HCT116 (cell line): ENCODE measurements at regions not wholly inside any gene's neighbourhood (a gene's known extent, or its start where the extent isn't known, plus 50 kb on each side); places are given as distances from the start of the nearest gene placed in this dataset.

Experiments
- ATAC-seq: fragments of 200-7000 bp; cut with Tn5 transposase; 2 replicates; pipeline ENCODE4 v1.9.1; 2020; ENCODE audit warnings: mild to moderate bottlenecking, moderate library complexity
- BruUV-seq: library from RNA; stranded (reverse); fragments of 400-500 nt; replicated peaks from 2 replicates; lab custom pipeline; 2021; lab: Mats Ljungman, UMichigan
- CTCF ChIA-PET: fragments of 300-600 bp; sonication (Branson Sonifier 250); formaldehyde crosslinking; loops from one replicate; lab custom pipeline; 2021; ENCODE audit warnings: antibody characterized with exemption; lab: Charles Lee
- POLR2A ChIA-PET: fragments of 300-600, 350-600 bp; sonication (Branson Sonifier 250); formaldehyde crosslinking; loops from one replicate; lab custom pipeline; 2021; ENCODE audit warnings: antibody characterized with exemption; lab: Charles Lee
- RAD21 ChIA-PET, 2 experiments: fragments of 300-600 bp; sonication (Branson Sonifier 250); formaldehyde crosslinking; loops; one replicate each; lab custom pipeline; 2023; ENCODE audit warnings: low total read pairs in 2 of 2; ENCODE audit not compliant: uncharacterized antibody in 2 of 2, unreplicated experiment in 2 of 2, low non-redundant PET in 1 of 2; lab: Charles Lee
- DNase-seq: peaks from one replicate; pipeline ENCODE4 v3.0.0-alpha.2; 2010; ENCODE audit warnings: low read depth, low spot score
- H2AFZ ChIP-seq: fragments of 200-600 bp; shearing (Covaris generic), sonication (generic); 2 replicates; pipeline ENCODE4 v1.6.1; 2017; ENCODE audit warnings: low read depth, mixed run types, mixed read lengths, antibody characterized with exemption, low read length; ENCODE audit not compliant: poor library complexity, severe bottlenecking
- H3K27ac ChIP-seq: 2 replicates; pipeline ENCODE4 v1.5.1; 2012; ENCODE audit warnings: low read depth, low read length
- H3K27me3 ChIP-seq: fragments of 200-600 bp; sonication (generic); 2 replicates; pipeline ENCODE4 v1.6.1; 2016; ENCODE audit warnings: mixed run types, low read length, mixed read lengths; ENCODE audit not compliant: insufficient read depth
- H3K36me3 ChIP-seq, 2 experiments: fragments of 200-500 bp in 1 of 2; fragments of 200-600 bp in 1 of 2; sonication (Bioruptor generic) in 1 of 2; sonication (generic) in 1 of 2; 2 replicates each; pipeline versions ENCODE4 v1.5.1 to v1.6.1; 2014 to 2016; ENCODE audit warnings: low read length in 2 of 2, inconsistent platforms in 1 of 2, mixed read lengths in 1 of 2, mixed run types in 1 of 2; ENCODE audit not compliant: insufficient read depth in 2 of 2, control insufficient read depth in 1 of 2
- H3K4me1 ChIP-seq, 2 experiments: fragments of 200-600 bp in 1 of 2; sonication (generic) in 1 of 2; 2 replicates each; pipeline versions ENCODE4 v1.5.1 to v1.6.1; 2012 to 2017; ENCODE audit warnings: low read length in 2 of 2, inconsistent platforms in 1 of 2, mild to moderate bottlenecking in 1 of 2, mixed read lengths in 1 of 2, mixed run types in 1 of 2, moderate library complexity in 1 of 2; ENCODE audit not compliant: insufficient read depth in 2 of 2, control insufficient read depth in 1 of 2
- H3K4me2 ChIP-seq: fragments of 200-600 bp; sonication (generic); 2 replicates; pipeline ENCODE4 v1.6.1; 2017; ENCODE audit warnings: mixed run types, low read length, mixed read lengths
- H3K4me3 ChIP-seq, 2 experiments: fragments of 200-600 bp in 1 of 2; sonication (generic) in 1 of 2; replicated peaks in 1 of 2; 2 replicates each; pipeline ENCODE4 v1.5.1; 2011 to 2016; ENCODE audit warnings: low read length in 2 of 2, control low read depth in 1 of 2, low read depth in 1 of 2, mild to moderate bottlenecking in 1 of 2, mixed read lengths in 1 of 2, mixed run types in 1 of 2
- H3K79me2 ChIP-seq: fragments of 200-600 bp; sonication (generic); 2 replicates; pipeline ENCODE4 v1.6.1; 2017; ENCODE audit warnings: mild to moderate bottlenecking, mixed run types, low read length, moderate library complexity, mixed read lengths; ENCODE audit not compliant: insufficient read depth
- H3K9ac ChIP-seq: fragments of 200-600 bp; sonication (generic); 2 replicates; pipeline ENCODE4 v1.6.1; 2016; ENCODE audit warnings: low read length, mixed read lengths
- H3K9me2 ChIP-seq: fragments of 200-600 bp; sonication (generic), shearing (Covaris generic); 2 replicates; pipeline ENCODE4 v1.6.1; 2017; ENCODE audit warnings: mixed run types, mild to moderate bottlenecking, moderate library complexity; ENCODE audit not compliant: insufficient read depth
- H3K9me3 ChIP-seq, 2 experiments: fragments of 200-500 bp in 1 of 2; fragments of 200-600 bp in 1 of 2; sonication (Bioruptor generic) in 1 of 2; sonication (generic) in 1 of 2; 2 replicates each; pipeline ENCODE4 v1.6.1; 2014 to 2017; ENCODE audit warnings: low read length in 2 of 2, mixed read lengths in 2 of 2, inconsistent platforms in 1 of 2, low read depth in 1 of 2, mild to moderate bottlenecking in 1 of 2, mixed run types in 1 of 2, moderate library complexity in 1 of 2; ENCODE audit not compliant: control insufficient read depth in 1 of 2, insufficient read depth in 1 of 2
- H4K20me1 ChIP-seq: fragments of 200-600 bp; sonication (generic), shearing (Covaris generic); 2 replicates; pipeline ENCODE4 v1.6.1; 2017; ENCODE audit warnings: mixed run types, mild to moderate bottlenecking, moderate library complexity; ENCODE audit not compliant: insufficient read depth
- CBX3 ChIP-seq: IDR thresholded peaks from 2 replicates; pipeline ENCODE4 v1.6.1; 2012; ENCODE audit warnings: low read depth
- CEBPB ChIP-seq: IDR thresholded peaks from 2 replicates; pipeline ENCODE4 v1.6.1; 2012; ENCODE audit warnings: low read depth
- EGR1 ChIP-seq: IDR thresholded peaks from 2 replicates; pipeline ENCODE4 v1.6.1; 2012; ENCODE audit warnings: low read depth
- EZH2 ChIP-seq: fragments of 200-600 bp; sonication (generic); IDR thresholded peaks from 2 replicates; pipeline ENCODE4 v1.6.1; 2017; ENCODE audit warnings: antibody characterized with exemption, mixed run types
- EZH2phosphoT487 ChIP-seq: fragments of 200-600 bp; IDR thresholded peaks from 2 replicates; pipeline ENCODE4 v1.6.1; 2018; ENCODE audit warnings: antibody characterized with exemption, borderline replicate concordance
- FOSL1 ChIP-seq: IDR thresholded peaks from 2 replicates; pipeline ENCODE4 v1.6.1; 2012; ENCODE audit warnings: low read depth
- JUND ChIP-seq: IDR thresholded peaks from 2 replicates; pipeline ENCODE4 v1.6.1; 2012
- POLR2A ChIP-seq: IDR thresholded peaks from 2 replicates; pipeline ENCODE4 v1.7.0; 2011; ENCODE audit warnings: borderline replicate concordance; ENCODE audit not compliant: insufficient read depth, insufficient read length; ENCODE audit errors: extremely low read depth
- POLR2AphosphoS5 ChIP-seq: IDR thresholded peaks from 2 replicates; pipeline ENCODE4 v1.6.1; 2011; ENCODE audit warnings: mild to moderate bottlenecking, low read depth, low read length, moderate library complexity
- RAD21 ChIP-seq: IDR thresholded peaks from 2 replicates; pipeline ENCODE4 v1.6.1; 2012; ENCODE audit warnings: low read depth, mild to moderate bottlenecking
- REST ChIP-seq: IDR thresholded peaks from 2 replicates; pipeline ENCODE4 v1.6.1; 2012; ENCODE audit warnings: low read depth
- SIN3A ChIP-seq: IDR thresholded peaks from 2 replicates; pipeline ENCODE4 v1.6.1; 2012; ENCODE audit warnings: low read depth
- SP1 ChIP-seq: IDR thresholded peaks from 2 replicates; pipeline ENCODE4 v1.6.1; 2012; ENCODE audit warnings: low read depth
- SRF ChIP-seq: IDR thresholded peaks from 2 replicates; pipeline ENCODE4 v1.6.1; 2012; ENCODE audit warnings: low read depth
- TCF7L2 ChIP-seq: IDR thresholded peaks from 2 replicates; pipeline ENCODE4 v1.7.0; 2011; ENCODE audit warnings: borderline replicate concordance, inconsistent platforms; ENCODE audit not compliant: insufficient read depth, insufficient read length; ENCODE audit errors: extremely low read depth
- YY1 ChIP-seq: IDR thresholded peaks from 2 replicates; pipeline ENCODE4 v1.6.1; 2011; ENCODE audit warnings: low read length, low read depth, moderate library complexity, mild to moderate bottlenecking; ENCODE audit not compliant: insufficient replicate concordance; ENCODE audit errors: extremely low read depth
- ZFX ChIP-seq: fragments of 450-650 bp; IDR thresholded peaks from 2 replicates; pipeline ENCODE4 v1.6.1; 2017
- ZNF274 ChIP-seq: fragments of 200-500 bp; sonication (Bioruptor generic); IDR thresholded peaks from 2 replicates; pipeline ENCODE4 v1.6.1; 2014; ENCODE audit warnings: mild to moderate bottlenecking, low read depth, low read length, inconsistent platforms
- intact Hi-C: fragments of 100-400 bp; cut with micrococcal nuclease; formaldehyde crosslinking; loops from 2 replicates; pipeline ENCODE4 v1.10.0; 2022
- TF ChIP-seq, protein P1 (sequence below): IDR thresholded peaks from 2 replicates; pipeline ENCODE4 v1.6.1; 2012
- TF ChIP-seq, protein P2 (sequence below): IDR thresholded peaks from 2 replicates; pipeline ENCODE4 v1.6.1; 2012

GRCh38 chr9:13457795-13458194, 178.3 kb upstream of the MPDZ start (continued):
- TF ChIP-seq JUND: no peak
- no peak for TF ChIP-seq EZH2
- TF ChIP-seq, protein P1, sequence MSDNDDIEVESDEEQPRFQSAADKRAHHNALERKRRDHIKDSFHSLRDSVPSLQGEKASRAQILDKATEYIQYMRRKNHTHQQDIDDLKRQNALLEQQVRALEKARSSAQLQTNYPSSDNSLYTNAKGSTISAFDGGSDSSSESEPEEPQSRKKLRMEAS: no peak

DNA sequence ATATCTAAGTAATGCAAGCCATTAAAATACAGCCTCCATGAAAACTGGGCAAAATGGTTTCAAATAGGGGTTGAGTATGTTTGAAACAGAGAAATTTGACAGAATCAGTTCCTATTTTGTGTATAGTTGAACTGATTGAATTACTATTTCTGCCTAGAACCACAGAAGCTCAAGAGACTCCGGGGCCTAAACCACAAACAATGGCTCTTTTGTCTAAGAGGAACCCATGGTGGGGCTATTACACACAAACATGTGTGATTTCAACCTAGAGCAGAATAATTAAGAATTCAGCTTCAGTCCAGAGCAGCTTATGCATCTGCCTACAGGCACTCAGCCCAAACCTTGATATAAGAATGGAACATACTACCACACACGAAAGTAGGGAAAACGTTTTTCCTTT, 171.2 kb upstream of the MPDZ start:
- CTCF ChIA-PET: no interaction called here
- intact Hi-C loops: no loop called here
- ATAC-seq (no peak), DNase-seq (no peak)
- no peaks in the 10 kb centered on the region for H3K27me3 ChIP-seq
- RAD21 ChIA-PET: no interaction called here
- H3K9ac ChIP-seq: no peak overlapping the region
- H3K9me2 ChIP-seq: no peaks in the 10 kb centered on the region
- TF ChIP-seq RAD21 (no peak), EZH2 (no peak), YY1 (no peak), CEBPB (no peak), CBX3 (no peak), ZFX (no peak), FOSL1 (no peak), TCF7L2 (no peak), POLR2A (no peak), JUND (no peak), SP1 (no peak), EZH2phosphoT487 (no peak), EGR1 (no peak), ZNF274 (no peak), POLR2AphosphoS5 (no peak), SRF (no peak), REST (no peak), SIN3A (no peak)
- TF ChIP-seq, protein P2, sequence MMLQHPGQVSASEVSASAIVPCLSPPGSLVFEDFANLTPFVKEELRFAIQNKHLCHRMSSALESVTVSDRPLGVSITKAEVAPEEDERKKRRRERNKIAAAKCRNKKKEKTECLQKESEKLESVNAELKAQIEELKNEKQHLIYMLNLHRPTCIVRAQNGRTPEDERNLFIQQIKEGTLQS: no peak
- TF ChIP-seq, protein P1: no peak
- no TSS peak for BruUV-seq
- H3K9me3 ChIP-seq: no peaks in the 10 kb centered on the region
- no peaks in the 10 kb centered on the region for H4K20me1 ChIP-seq
- H2AFZ ChIP-seq: no peak overlapping the region
- no peak overlapping the region for H3K4me3 ChIP-seq
- H3K4me2 ChIP-seq: no peak overlapping the region
- no peaks in the 10 kb centered on the region for H3K36me3 ChIP-seq
- no peaks in the 10 kb centered on the region for H3K4me1 ChIP-seq
- POLR2A ChIA-PET: no interaction called here
- H3K79me2 ChIP-seq: no peaks in the 10 kb centered on the region
- no peak overlapping the region for H3K27ac ChIP-seq
